GM12892 (cell line): ENCODE measurements at regions not wholly inside any gene's neighbourhood (a gene's known extent, or its start where the extent isn't known, plus 50 kb on each side); places are given as distances from the start of the nearest gene placed in this dataset.

ENCODE experiments used
- POLR2A ChIP-seq: IDR thresholded peaks from 2 replicates; pipeline ENCODE4 v1.6.1; 2011; ENCODE audit warnings: low read depth, low read length, control low read depth
- POLR2AphosphoS5 ChIP-seq: IDR thresholded peaks from 2 replicates; pipeline ENCODE4 v1.6.1; 2011; ENCODE audit warnings: low read depth, low read length, control low read depth
- TAF1 ChIP-seq: IDR thresholded peaks from 2 replicates; pipeline ENCODE4 v1.6.1; 2011; ENCODE audit warnings: low read depth, mild to moderate bottlenecking, control low read depth, low read length, borderline replicate concordance

GRCh38 chr18:22499421-22499820 lies 81.7 kb upstream of the CTAGE1 start:
- no peak for TF ChIP-seq POLR2AphosphoS5
- no peak for TF ChIP-seq POLR2A
- TF ChIP-seq TAF1 = no peak
